Spinal cord (tissue), 9 donors: ENCODE measurements at regions not wholly inside any gene's neighbourhood (a gene's known extent, or its start where the extent isn't known, plus 50 kb on each side); places are given as distances from the start of the nearest gene placed in this dataset.
"Not testable (repeated sequence)": the region's sequence is repeated elsewhere in the genome, so short reads cannot be mapped to it uniquely, and the experiment has no call there.

Experiments used
- DNase-seq, 6 donors: peaks; one replicate each; pipeline versions ENCODE4 v3.0.0 to v3.0.0-alpha.2; 2013 to 2015; ENCODE audit warnings: low spot score in 6 of 6, low read depth in 4 of 6
- H3K27ac ChIP-seq: one replicate; pipeline ENCODE4 v1.5.1; 2013; ENCODE audit warnings: low read depth, low read length, control low read depth
- H3K27me3 ChIP-seq: one replicate; pipeline ENCODE4 v1.6.1; 2013; ENCODE audit warnings: low read length; ENCODE audit not compliant: control insufficient read depth, insufficient read depth
- H3K36me3 ChIP-seq: one replicate; pipeline ENCODE4 v1.6.1; 2013; ENCODE audit warnings: low read length; ENCODE audit not compliant: control insufficient read depth, insufficient read depth
- H3K4me1 ChIP-seq: one replicate; pipeline ENCODE4 v1.6.1; 2013; ENCODE audit warnings: low read length; ENCODE audit not compliant: control insufficient read depth, insufficient read depth
- H3K4me3 ChIP-seq: one replicate; pipeline ENCODE4 v1.5.1; 2013; ENCODE audit warnings: low read depth, low read length, control low read depth
- H3K9me3 ChIP-seq: one replicate; pipeline ENCODE4 v1.6.1; 2013; ENCODE audit warnings: low read length; ENCODE audit not compliant: control insufficient read depth, insufficient read depth
- WGBS: methylation state at CpG from one replicate; pipeline ENCODE4 v1.1.5; 2013; ENCODE audit warnings: missing lambda C conversion rate; ENCODE audit not compliant: insufficient coverage; 5-methylcytosine and 5-hydroxymethylcytosine counted together
- donor health status: healthy.

- peaks cover 2% of the 10 kb centered on the region for H3K9me3 ChIP-seq
- no peak overlapping the region for H3K27ac ChIP-seq
- no peak overlapping the region for H3K4me3 ChIP-seq
- H3K36me3 ChIP-seq: no peaks in the 10 kb centered on the region
- no peaks in the 10 kb centered on the region for H3K27me3 ChIP-seq
- no peak for DNase-seq
- no peaks in the 10 kb centered on the region for H3K4me1 ChIP-seq
- no CpG with 5 or more reads among the region's 1 CpG for WGBS
These were observed 936.1 kb downstream of the PLOD2 start for GRCh38 chr3:145224886-145225285.

GRCh38 chr3:145243875-145244274 is 917.1 kb downstream of the PLOD2 start:
- no peaks in the 10 kb centered on the region for H3K27me3 ChIP-seq
- no peak overlapping the region for H3K4me3 ChIP-seq
- H3K36me3 ChIP-seq: no peaks in the 10 kb centered on the region
- H3K9me3 ChIP-seq: peaks cover 7% of the 10 kb centered on the region
- DNase-seq: no peak
- H3K27ac ChIP-seq: no peak overlapping the region
- no peaks in the 10 kb centered on the region for H3K4me1 ChIP-seq

- Histone ChIP-seq H3K36me3 (no peaks in the 10 kb centered on the region), H3K4me1 (no peaks in the 10 kb centered on the region), H3K4me3 (no peak overlapping the region), H3K9me3 (peaks cover 9% of the 10 kb centered on the region), H3K27me3 (no peaks in the 10 kb centered on the region), H3K27ac (no peak overlapping the region)
- WGBS: 83% methylated on average over 1 of the region's 1 CpG
- no peak for DNase-seq
These were observed 916.7 kb downstream of the PLOD2 start for GRCh38 chr3:145244327-145244726.

- Histone ChIP-seq H3K9me3 (peaks cover 9% of the 10 kb centered on the region), H3K4me1 (no peaks in the 10 kb centered on the region), H3K27ac (no peak overlapping the region), H3K4me3 (no peak overlapping the region), H3K36me3 (no peaks in the 10 kb centered on the region), H3K27me3 (no peaks in the 10 kb centered on the region)
- no peak for DNase-seq
- WGBS: no CpG with 5 or more reads among the region's 1 CpG
These were observed 914.7 kb downstream of the PLOD2 start for GRCh38 chr3:145246291-145246690.

- no peak overlapping the region for H3K27ac ChIP-seq
- no peak overlapping the region for H3K4me3 ChIP-seq
- no peaks in the 10 kb centered on the region for H3K27me3 ChIP-seq
- H3K4me1 ChIP-seq: no peaks in the 10 kb centered on the region
- peaks cover 9% of the 10 kb centered on the region for H3K9me3 ChIP-seq
- no peaks in the 10 kb centered on the region for H3K36me3 ChIP-seq
- no peak for DNase-seq
These were observed 912.1 kb downstream of the PLOD2 start for GRCh38 chr3:145248928-145249327.

GRCh38 chr3:145251311-145251710 is 909.7 kb downstream of the PLOD2 start:
- H3K36me3 ChIP-seq: no peaks in the 10 kb centered on the region
- WGBS: no CpG with 5 or more reads among the region's 1 CpG
- no peaks in the 10 kb centered on the region for H3K4me1 ChIP-seq

GRCh38 chr3:145257967-145258366 is 903.0 kb downstream of the PLOD2 start:
- DNase-seq, H3K36me3 ChIP-seq, H3K4me1 ChIP-seq, H3K27me3 ChIP-seq, H3K9me3 ChIP-seq, H3K4me3 ChIP-seq, H3K27ac ChIP-seq: not testable (repeated sequence)
- WGBS: 100% methylated on average over 5 of the region's 12 CpGs

More at GRCh38 chr3:145251311-145251710, 909.7 kb downstream of the PLOD2 start:
- Histone ChIP-seq H3K27me3 (no peaks in the 10 kb centered on the region), H3K27ac (no peak overlapping the region), H3K4me3 (no peak overlapping the region), H3K9me3 (peaks cover 9% of the 10 kb centered on the region)
- DNase-seq: no peak

- H3K27me3 ChIP-seq: no peaks in the 10 kb centered on the region
- H3K9me3 ChIP-seq: no peaks in the 10 kb centered on the region
- WGBS: no CpG with 5 or more reads among the region's 3 CpGs
- H3K4me3 ChIP-seq: no peak overlapping the region
- no peaks in the 10 kb centered on the region for H3K4me1 ChIP-seq
- DNase-seq: peak in 1 of 6 donors; percentile 11
- no peaks in the 10 kb centered on the region for H3K36me3 ChIP-seq
- H3K27ac ChIP-seq: no peak overlapping the region
These were observed 901.7 kb downstream of the PLOD2 start for GRCh38 chr3:145259166-145259880.

- H3K27ac ChIP-seq, H3K9me3 ChIP-seq, H3K36me3 ChIP-seq, H3K4me1 ChIP-seq, H3K4me3 ChIP-seq, H3K27me3 ChIP-seq, DNase-seq: not testable (repeated sequence)
- WGBS: no CpG with 5 or more reads among the region's 1 CpG
These were observed 897.5 kb downstream of the PLOD2 start for GRCh38 chr3:145263458-145263857.

- no peaks in the 10 kb centered on the region for H3K27me3 ChIP-seq
- no peak for DNase-seq
- no peak overlapping the region for H3K27ac ChIP-seq
- H3K4me1 ChIP-seq: no peaks in the 10 kb centered on the region
- no peaks in the 10 kb centered on the region for H3K9me3 ChIP-seq
- no peaks in the 10 kb centered on the region for H3K36me3 ChIP-seq
- 62% methylated on average over 3 of the region's 6 CpGs for WGBS
- no peak overlapping the region for H3K4me3 ChIP-seq
These were observed 894.6 kb downstream of the PLOD2 start for GRCh38 chr3:145266368-145266767.
